ENCODE measurements at regions not wholly inside any gene's neighbourhood (a gene's known extent, or its start where the extent isn't known, plus 50 kb on each side); places are given as distances from the start of the nearest gene placed in this dataset.

DNA sequence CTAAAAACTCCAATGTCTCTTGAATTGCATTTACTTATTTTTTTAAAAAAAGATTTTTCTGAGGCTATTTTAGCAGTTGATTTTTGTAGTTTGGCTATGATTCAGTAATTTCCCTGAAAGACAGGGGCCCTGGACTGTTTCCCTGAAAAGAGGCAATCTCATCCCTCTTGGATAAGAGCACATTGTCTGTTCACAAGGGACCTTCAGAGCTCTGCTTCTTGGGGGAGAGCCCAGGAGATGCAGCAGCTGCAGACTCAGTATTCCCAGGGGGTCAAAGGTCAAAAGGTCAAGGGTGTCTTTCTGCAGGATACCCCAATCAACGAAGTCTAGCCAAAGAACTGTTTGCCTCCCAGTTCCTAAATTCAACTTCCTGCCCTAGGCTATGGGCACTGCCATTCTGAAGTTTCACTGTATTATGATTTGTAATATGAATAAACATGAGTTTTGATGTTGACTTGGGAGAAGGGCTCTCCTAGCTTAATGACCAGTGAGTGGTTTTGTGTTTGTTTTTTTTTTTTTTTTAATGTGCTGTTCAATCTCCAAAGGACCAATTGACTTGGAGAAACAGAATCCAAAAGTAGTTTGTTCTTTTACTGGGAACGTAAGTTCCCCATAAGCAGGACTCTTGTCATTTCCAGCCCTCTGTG is 157.0 kb upstream of the SERPINE2 start:
- Histone ChIP-seq H3K4me3 (ENCODE audit: low read depth, low read length) (no peak overlapping the region), H3K9ac (ENCODE audit: low read length) (no peak overlapping the region), H3K9me3 (ENCODE audit: control insufficient read depth, insufficient read depth, low read depth, low read length) (peaks cover 51% of the 10 kb centered on the region), H3K27me3 (ENCODE audit: control insufficient read depth, insufficient read depth, low read length) (no peaks in the 10 kb centered on the region), H3K27ac (ENCODE audit: low read depth, low read length) (no peak overlapping the region), H3K4me1 (ENCODE audit: control insufficient read depth, insufficient read depth, low read length) (no peaks in the 10 kb centered on the region), H3K36me3 (ENCODE audit: control insufficient read depth, insufficient read depth, low read length) (no peaks in the 10 kb centered on the region; the same call in 1 of the 2 replicates)

DNA sequence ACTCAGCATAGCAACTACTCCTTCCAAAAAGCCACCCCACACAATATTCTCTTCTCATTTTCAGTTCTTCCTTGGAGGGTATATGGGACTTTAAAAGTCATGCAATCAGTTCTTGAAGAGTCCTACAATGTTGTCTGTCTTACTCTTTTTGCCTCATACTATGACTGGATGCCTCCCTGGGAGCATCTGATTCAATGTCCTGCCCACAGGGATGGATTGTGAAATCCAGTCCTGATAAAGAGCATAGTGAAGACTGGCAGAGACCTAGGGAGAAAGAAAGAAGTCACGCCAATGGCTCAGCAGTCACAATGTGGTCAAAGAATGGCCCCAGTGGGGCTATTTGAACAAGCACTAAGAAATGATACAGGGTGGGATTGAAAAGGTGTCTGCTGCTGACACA is 155.1 kb upstream of the SERPINE2 start:
- Histone ChIP-seq H3K4me1 (ENCODE audit: control insufficient read depth, insufficient read depth, low read length) (no peaks in the 10 kb centered on the region), H3K27me3 (ENCODE audit: control insufficient read depth, insufficient read depth, low read length) (no peaks in the 10 kb centered on the region), H3K9me3 (ENCODE audit: control insufficient read depth, insufficient read depth, low read depth, low read length) (peaks cover 51% of the 10 kb centered on the region), H3K9ac (ENCODE audit: low read length) (no peak overlapping the region), H3K36me3 (ENCODE audit: control insufficient read depth, insufficient read depth, low read length) (no peaks in the 10 kb centered on the region; the same call in 1 of the 2 replicates), H3K27ac (ENCODE audit: low read depth, low read length) (no peak overlapping the region), H3K4me3 (ENCODE audit: low read depth, low read length) (no peak overlapping the region)

DNA sequence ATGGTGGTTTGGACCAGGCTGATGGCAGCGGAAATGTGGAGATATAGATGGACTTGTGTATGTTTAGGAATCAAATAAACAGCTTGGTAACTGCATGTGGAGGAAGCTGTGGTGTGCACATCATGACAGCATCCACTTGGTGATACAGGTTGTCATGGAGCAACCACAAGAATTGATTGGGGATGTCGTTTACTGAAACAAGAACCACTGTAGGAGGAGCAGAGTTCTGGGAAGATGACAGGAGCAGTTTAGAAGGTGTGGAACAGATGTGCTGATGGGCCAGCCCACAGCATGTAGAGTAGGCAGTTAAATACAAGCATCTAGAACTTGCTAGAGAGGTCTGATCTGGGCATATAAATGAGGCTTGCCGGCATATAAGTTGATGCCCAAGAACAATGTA is 152.4 kb upstream of the SERPINE2 start:
- Histone ChIP-seq H3K4me1 (ENCODE audit: control insufficient read depth, insufficient read depth, low read length) (no peaks in the 10 kb centered on the region), H3K27ac (ENCODE audit: low read depth, low read length) (no peak overlapping the region), H3K27me3 (ENCODE audit: control insufficient read depth, insufficient read depth, low read length) (no peaks in the 10 kb centered on the region), H3K9ac (ENCODE audit: low read length) (no peak overlapping the region), H3K9me3 (ENCODE audit: control insufficient read depth, insufficient read depth, low read depth, low read length) (peaks cover 67% of the 10 kb centered on the region), H3K4me3 (ENCODE audit: low read depth, low read length) (no peak overlapping the region), H3K36me3 (ENCODE audit: control insufficient read depth, insufficient read depth, low read length) (no peaks in the 10 kb centered on the region; the same call in 1 of the 2 replicates)

DNA sequence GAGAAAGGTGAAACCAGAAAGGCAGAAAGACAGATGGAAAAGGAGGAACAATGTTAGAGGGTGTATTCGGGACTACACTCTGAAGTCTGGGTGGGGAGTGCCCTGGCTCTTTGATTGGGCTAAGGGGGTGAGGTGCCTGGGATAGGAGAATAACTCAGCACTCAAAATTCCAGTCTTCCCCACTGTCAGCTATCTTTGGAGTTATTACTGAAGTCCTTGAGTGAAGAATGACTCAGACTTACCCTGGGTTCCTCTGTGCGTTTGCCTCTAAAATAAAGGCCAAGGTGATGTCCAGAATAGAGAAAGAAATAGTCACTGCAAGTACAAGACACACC is 151.8 kb upstream of the SERPINE2 start:
- H3K4me1 ChIP-seq (ENCODE audit: control insufficient read depth, insufficient read depth, low read length): no peaks in the 10 kb centered on the region
- H3K27ac ChIP-seq (ENCODE audit: low read depth, low read length): no peak overlapping the region
- H3K27me3 ChIP-seq (ENCODE audit: control insufficient read depth, insufficient read depth, low read length): no peaks in the 10 kb centered on the region
- H3K4me3 ChIP-seq (ENCODE audit: low read depth, low read length): no peak overlapping the region
- H3K36me3 ChIP-seq (ENCODE audit: control insufficient read depth, insufficient read depth, low read length): no peaks in the 10 kb centered on the region; the same call in 1 of the 2 replicates
- no peak overlapping the region for H3K9ac ChIP-seq (ENCODE audit: low read length)
- peaks cover 63% of the 10 kb centered on the region for H3K9me3 ChIP-seq (ENCODE audit: control insufficient read depth, insufficient read depth, low read depth, low read length)

DNA sequence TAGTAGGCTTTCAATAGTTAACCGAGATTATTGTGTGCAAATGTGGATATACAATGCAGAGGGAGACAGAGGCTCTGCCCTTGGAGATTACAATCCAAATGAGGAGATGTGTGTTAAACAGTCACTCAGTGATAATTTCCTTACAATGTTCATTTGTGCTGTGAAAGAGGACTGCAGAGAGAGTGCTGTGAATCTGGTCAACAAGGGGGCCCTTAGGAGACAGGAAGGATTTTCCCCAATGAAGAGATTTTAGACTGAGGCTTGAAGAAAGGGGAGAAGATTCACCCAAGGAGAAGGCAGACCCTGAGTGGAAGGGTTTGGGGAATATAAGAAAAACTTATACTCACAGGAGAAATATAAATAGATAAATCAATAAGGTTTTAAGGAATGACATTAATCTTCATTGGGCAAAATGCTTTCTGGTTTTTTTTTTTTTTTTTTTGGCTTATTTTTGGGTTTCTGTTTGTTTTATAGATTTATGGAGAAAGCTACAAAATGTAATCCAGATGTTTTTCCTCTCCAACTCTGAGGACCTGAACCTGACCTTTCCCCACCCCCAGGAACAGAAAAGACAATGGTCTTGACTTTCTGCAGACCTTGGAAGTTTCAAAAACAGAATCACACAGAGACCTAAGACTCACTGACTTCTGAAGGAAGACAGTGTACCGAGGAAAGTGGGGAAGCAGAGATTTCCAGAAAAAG is 151.3 kb upstream of the SERPINE2 start:
- Histone ChIP-seq H3K36me3 (ENCODE audit: control insufficient read depth, insufficient read depth, low read length) (no peaks in the 10 kb centered on the region; the same call in 1 of the 2 replicates), H3K27ac (ENCODE audit: low read depth, low read length) (no peak overlapping the region)

DNA sequence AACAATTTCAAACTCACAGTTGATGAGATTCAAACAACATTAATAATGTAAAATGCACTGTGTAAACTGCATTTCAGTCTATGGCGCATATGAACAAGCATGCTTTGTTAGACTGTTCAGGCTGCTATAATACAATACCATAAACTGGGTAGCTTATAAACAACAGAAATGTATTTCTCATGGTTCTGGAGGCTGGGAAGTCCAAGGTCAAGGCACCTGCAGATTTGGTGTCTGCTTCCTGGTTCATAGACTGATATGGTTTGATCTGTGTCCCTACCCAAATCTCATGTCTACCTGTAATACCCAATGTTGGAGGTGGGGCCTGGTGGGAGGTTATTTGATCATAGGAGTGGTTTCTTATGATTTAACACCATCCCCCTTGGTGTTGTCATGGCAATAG is 148.1 kb upstream of the SERPINE2 start:
- H3K36me3 ChIP-seq (ENCODE audit: control insufficient read depth, insufficient read depth, low read length): no peaks in the 10 kb centered on the region; the same call in 1 of the 2 replicates
- peaks cover 27% of the 10 kb centered on the region for H3K9me3 ChIP-seq (ENCODE audit: control insufficient read depth, insufficient read depth, low read depth, low read length)
- no peak overlapping the region for H3K27ac ChIP-seq (ENCODE audit: low read depth, low read length)
- no peaks in the 10 kb centered on the region for H3K27me3 ChIP-seq (ENCODE audit: control insufficient read depth, insufficient read depth, low read length)
- H3K4me3 ChIP-seq (ENCODE audit: low read depth, low read length): no peak overlapping the region
- no peaks in the 10 kb centered on the region for H3K4me1 ChIP-seq (ENCODE audit: control insufficient read depth, insufficient read depth, low read length)
- no peak overlapping the region for H3K9ac ChIP-seq (ENCODE audit: low read length)

More for the DNA sequence above, 151.3 kb upstream of the SERPINE2 start:
- Histone ChIP-seq H3K4me1 (ENCODE audit: control insufficient read depth, insufficient read depth, low read length) (no peaks in the 10 kb centered on the region), H3K9ac (ENCODE audit: low read length) (no peak overlapping the region), H3K4me3 (ENCODE audit: low read depth, low read length) (no peak overlapping the region), H3K27me3 (ENCODE audit: control insufficient read depth, insufficient read depth, low read length) (no peaks in the 10 kb centered on the region), H3K9me3 (ENCODE audit: control insufficient read depth, insufficient read depth, low read depth, low read length) (peaks cover 59% of the 10 kb centered on the region)

DNA sequence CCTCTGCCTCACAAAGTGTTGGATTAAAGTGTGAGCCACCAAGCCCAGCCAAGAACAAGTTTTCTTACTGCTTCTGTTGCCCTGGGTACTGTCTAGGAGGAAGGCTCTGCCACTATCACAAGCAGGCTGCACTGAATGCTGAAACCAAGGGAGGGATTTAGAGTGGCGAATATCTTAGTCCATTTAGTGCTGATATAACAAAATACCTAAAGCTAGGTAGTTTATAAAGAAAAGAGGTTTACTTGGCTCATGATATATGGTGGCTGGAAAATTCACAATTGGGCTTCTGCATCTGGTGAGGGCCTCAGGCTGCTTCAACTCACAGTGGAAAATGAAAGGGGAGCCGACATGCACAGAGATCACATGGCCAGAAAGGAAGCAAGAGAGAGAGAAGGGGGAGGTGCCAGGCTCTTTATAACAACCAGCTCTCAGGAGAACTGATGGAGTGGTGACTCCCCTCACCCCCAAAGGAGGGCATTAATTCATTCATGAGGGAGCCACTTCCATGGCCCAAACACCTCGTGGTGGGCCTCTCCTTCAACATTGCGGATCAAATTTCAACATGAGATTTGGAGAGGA is 146.0 kb upstream of the SERPINE2 start:
- Histone ChIP-seq H3K9ac (ENCODE audit: low read length) (no peak overlapping the region), H3K27me3 (ENCODE audit: control insufficient read depth, insufficient read depth, low read length) (no peaks in the 10 kb centered on the region), H3K36me3 (ENCODE audit: control insufficient read depth, insufficient read depth, low read length) (no peaks in the 10 kb centered on the region), H3K9me3 (ENCODE audit: control insufficient read depth, insufficient read depth, low read depth, low read length) (peaks cover 16% of the 10 kb centered on the region), H3K27ac (ENCODE audit: low read depth, low read length) (no peak overlapping the region), H3K4me1 (ENCODE audit: control insufficient read depth, insufficient read depth, low read length) (no peaks in the 10 kb centered on the region), H3K4me3 (ENCODE audit: low read depth, low read length) (no peak overlapping the region)

DNA sequence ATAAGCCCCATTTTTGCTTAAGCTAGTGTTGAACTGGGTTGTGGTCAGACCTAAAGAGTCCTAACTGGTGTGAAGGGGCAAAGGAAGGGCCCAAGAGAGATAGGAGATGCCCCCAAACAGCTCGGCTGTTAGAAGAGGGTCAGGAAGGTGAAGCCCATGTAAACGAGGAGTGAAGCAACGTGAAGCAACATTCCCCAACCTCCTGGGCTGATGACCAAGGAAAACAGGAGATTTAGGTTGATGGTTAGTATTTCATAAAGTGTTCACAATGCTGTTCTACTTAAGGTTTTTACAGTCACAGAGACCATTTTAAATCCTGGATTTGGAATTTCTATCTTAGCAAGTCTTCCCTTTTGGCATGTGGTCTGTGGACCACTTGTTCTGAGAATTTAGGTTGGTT is 144.0 kb upstream of the SERPINE2 start:
- H3K4me3 ChIP-seq (ENCODE audit: low read depth, low read length): no peak overlapping the region
- peaks cover 10% of the 10 kb centered on the region for H3K9me3 ChIP-seq (ENCODE audit: control insufficient read depth, insufficient read depth, low read depth, low read length)
- no peaks in the 10 kb centered on the region for H3K4me1 ChIP-seq (ENCODE audit: control insufficient read depth, insufficient read depth, low read length)
- H3K36me3 ChIP-seq (ENCODE audit: control insufficient read depth, insufficient read depth, low read length): no peaks in the 10 kb centered on the region
- no peak overlapping the region for H3K27ac ChIP-seq (ENCODE audit: low read depth, low read length)
- H3K27me3 ChIP-seq (ENCODE audit: control insufficient read depth, insufficient read depth, low read length): no peaks in the 10 kb centered on the region
- no peak overlapping the region for H3K9ac ChIP-seq (ENCODE audit: low read length)

DNA sequence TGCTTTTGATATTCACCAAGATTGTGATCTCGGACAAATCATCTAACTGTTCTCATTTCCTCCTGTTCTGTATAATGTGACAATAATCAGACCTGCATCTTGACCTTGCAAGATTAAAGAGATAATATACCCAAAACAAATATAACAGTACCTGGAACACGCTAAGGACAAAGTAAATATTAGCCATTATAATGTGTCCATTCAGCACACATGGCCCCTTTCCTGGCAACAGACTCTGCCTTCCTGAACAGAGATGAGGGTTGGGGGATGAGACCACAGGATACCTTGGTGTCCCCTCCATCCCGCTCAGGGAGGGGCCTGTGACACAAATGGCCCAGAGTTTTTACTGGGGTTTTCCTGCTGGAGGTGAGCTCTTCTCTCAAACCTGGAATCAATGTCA is 143.4 kb upstream of the SERPINE2 start:
- Histone ChIP-seq H3K9me3 (ENCODE audit: control insufficient read depth, insufficient read depth, low read depth, low read length) (peaks cover 4% of the 10 kb centered on the region), H3K27me3 (ENCODE audit: control insufficient read depth, insufficient read depth, low read length) (no peaks in the 10 kb centered on the region), H3K27ac (ENCODE audit: low read depth, low read length) (no peak overlapping the region), H3K9ac (ENCODE audit: low read length) (no peak overlapping the region), H3K4me1 (ENCODE audit: control insufficient read depth, insufficient read depth, low read length) (no peaks in the 10 kb centered on the region), H3K36me3 (ENCODE audit: control insufficient read depth, insufficient read depth, low read length) (no peaks in the 10 kb centered on the region), H3K4me3 (ENCODE audit: low read depth, low read length) (no peak overlapping the region)

DNA sequence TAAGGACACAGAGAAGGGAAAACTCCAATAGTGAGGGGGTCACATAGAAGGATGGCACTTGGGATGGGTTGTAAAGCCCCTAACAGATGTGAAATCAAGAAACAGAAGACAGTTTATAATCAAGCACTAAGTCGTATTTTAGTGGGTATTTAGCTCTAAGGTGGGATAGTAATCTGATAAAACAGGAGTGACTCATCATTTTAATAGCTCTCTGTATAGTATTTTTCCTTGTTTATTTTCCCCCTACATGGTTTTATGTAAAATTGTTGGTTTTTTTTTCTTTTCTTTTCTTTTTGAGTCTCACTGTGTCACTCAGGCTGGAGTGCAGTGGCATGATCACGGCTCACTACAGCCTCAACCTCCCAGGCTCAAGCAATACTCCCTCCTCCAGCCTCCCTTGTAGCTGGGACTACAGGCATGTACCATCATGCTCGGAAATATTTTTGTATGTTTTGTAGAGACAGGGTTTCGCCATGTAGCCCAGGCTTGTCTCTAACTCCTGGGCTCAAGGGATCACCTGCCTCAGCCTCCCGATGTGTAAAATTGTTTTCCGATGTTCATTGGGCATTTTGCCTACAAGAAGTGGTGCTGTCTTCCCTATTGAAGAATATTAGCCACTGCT is 142.6 kb upstream of the SERPINE2 start:
- Histone ChIP-seq H3K36me3 (ENCODE audit: control insufficient read depth, insufficient read depth, low read length) (no peaks in the 10 kb centered on the region), H3K27ac (ENCODE audit: low read depth, low read length) (no peak overlapping the region), H3K4me3 (ENCODE audit: low read depth, low read length) (no peak overlapping the region), H3K4me1 (ENCODE audit: control insufficient read depth, insufficient read depth, low read length) (no peaks in the 10 kb centered on the region), H3K27me3 (ENCODE audit: control insufficient read depth, insufficient read depth, low read length) (no peaks in the 10 kb centered on the region), H3K9me3 (ENCODE audit: control insufficient read depth, insufficient read depth, low read depth, low read length) (no peaks in the 10 kb centered on the region; the same call in 1 of the 2 replicates), H3K9ac (ENCODE audit: low read length) (no peak overlapping the region)

DNA sequence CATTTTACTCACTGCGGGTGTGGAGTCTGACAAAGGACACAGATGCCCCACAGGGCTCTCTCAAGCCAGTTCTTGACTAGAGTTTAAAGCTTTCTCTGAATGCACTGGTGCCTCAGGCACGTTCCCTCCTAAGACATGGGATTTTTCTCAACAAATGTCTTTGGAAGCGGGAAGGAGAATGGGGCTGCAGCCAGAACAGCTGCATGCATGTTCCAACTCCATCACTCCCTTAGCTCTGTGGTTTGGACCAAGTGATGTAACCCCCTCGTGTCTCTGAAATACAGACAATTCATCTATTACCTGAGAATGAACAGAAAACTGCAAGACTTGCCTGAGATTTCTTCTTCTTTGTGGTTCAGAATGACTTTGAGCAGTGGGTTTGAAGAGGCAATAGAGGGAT is 141.7 kb upstream of the SERPINE2 start:
- no peak overlapping the region for H3K27ac ChIP-seq (ENCODE audit: low read depth, low read length)

More for the DNA sequence above, 141.7 kb upstream of the SERPINE2 start:
- Histone ChIP-seq H3K4me1 (ENCODE audit: control insufficient read depth, insufficient read depth, low read length) (no peaks in the 10 kb centered on the region), H3K27me3 (ENCODE audit: control insufficient read depth, insufficient read depth, low read length) (no peaks in the 10 kb centered on the region), H3K9ac (ENCODE audit: low read length) (no peak overlapping the region), H3K9me3 (ENCODE audit: control insufficient read depth, insufficient read depth, low read depth, low read length) (no peaks in the 10 kb centered on the region; the same call in 1 of the 2 replicates), H3K36me3 (ENCODE audit: control insufficient read depth, insufficient read depth, low read length) (no peaks in the 10 kb centered on the region), H3K4me3 (ENCODE audit: low read depth, low read length) (no peak overlapping the region)
